OCI-LY3 (cell line): ENCODE measurements at regions not wholly inside any gene's neighbourhood (a gene's known extent, or its start where the extent isn't known, plus 50 kb on each side); places are given as distances from the start of the nearest gene placed in this dataset.

Experiments used
- EZH2phosphoT487 ChIP-seq: fragments of 200-600 bp; shearing (Covaris generic); IDR thresholded peaks from 2 replicates; pipeline ENCODE4 v1.6.1; 2018; ENCODE audit warnings: antibody characterized with exemption, mixed run types, low read depth
- TF ChIP-seq, protein P1 (sequence below): fragments of 200-600, 300-600 bp; sonication (generic); IDR thresholded peaks from 2 replicates; pipeline ENCODE4 v1.5.1; 2014; ENCODE audit warnings: antibody characterized with exemption, low read length, low read depth

DNA sequence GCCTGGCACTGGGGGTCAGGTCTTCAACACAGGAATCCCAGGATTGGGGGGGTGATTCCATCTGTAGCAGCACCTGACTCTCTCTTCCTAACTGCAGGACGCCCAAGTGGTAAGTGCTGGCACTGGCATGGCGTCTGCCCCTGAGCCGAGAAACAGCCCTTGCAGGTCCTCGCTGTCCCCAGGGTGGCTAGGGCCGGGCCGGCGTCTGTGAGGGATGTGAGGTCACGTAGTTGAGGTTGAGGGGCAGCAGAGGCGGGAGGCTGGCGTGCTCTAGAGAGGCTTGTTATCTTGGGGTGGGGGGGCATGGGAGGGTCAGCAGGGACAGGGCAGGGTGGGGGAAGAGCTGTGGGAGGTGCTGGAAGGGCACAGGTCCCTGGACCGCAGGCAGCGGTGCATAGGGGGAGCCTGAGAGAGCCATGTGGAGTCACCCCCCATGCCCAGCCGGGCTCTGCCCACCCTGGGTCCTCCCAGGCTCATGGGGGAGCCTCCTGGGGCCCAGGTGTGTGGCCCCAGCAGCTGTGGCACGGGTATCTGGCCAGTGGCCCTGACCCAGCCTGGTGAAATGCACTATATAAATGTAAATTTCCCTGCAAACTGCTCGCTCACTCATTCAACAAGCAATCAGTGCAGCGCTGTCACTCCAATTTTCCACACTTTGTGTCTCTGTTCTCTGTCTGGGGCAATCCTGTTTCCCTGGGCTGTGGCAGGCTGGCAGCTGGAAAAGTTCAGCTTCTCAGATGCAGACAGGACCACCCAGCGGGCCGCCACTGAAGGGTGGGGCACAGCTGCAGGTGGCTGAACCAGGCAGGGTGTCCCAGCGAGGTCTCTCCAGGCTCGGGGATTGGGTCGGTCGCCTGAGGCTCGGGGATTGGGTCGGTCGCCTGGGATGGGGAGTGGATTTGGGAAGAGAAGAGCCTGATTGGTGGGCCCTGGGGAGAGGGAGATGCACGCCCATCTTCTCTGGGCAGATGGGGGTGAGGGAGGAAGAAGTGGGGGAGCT is 102.2 kb upstream of the NKX1-1 start:
- TF ChIP-seq, protein P1, sequence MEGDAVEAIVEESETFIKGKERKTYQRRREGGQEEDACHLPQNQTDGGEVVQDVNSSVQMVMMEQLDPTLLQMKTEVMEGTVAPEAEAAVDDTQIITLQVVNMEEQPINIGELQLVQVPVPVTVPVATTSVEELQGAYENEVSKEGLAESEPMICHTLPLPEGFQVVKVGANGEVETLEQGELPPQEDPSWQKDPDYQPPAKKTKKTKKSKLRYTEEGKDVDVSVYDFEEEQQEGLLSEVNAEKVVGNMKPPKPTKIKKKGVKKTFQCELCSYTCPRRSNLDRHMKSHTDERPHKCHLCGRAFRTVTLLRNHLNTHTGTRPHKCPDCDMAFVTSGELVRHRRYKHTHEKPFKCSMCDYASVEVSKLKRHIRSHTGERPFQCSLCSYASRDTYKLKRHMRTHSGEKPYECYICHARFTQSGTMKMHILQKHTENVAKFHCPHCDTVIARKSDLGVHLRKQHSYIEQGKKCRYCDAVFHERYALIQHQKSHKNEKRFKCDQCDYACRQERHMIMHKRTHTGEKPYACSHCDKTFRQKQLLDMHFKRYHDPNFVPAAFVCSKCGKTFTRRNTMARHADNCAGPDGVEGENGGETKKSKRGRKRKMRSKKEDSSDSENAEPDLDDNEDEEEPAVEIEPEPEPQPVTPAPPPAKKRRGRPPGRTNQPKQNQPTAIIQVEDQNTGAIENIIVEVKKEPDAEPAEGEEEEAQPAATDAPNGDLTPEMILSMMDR, result no peak
- TF ChIP-seq EZH2phosphoT487, result no peak
